Activated naive CD8-positive, alpha-beta T cell treated with anti-CD3 and anti-CD28 coated beads, Interleukin-2, amount 50 U/mL, for 24 hours (primary cell): ENCODE measurements at regions not wholly inside any gene's neighbourhood (a gene's known extent, or its start where the extent isn't known, plus 50 kb on each side); places are given as distances from the start of the nearest gene placed in this dataset.

Experiments used
- ATAC-seq: fragments of 150-1000 bp; cut with Tn5 transposase; one replicate; pipeline ENCODE4 v1.10.0; 2021
- DNase-seq: peaks from one replicate; pipeline ENCODE4 v3.0.0; 2021
- H3K27ac Mint-ChIP-seq: one replicate; pipeline ENCODE4 v1.8.0; 2021; ENCODE audit warnings: mild to moderate bottlenecking, mixed read lengths
- H3K27me3 Mint-ChIP-seq: one replicate; pipeline ENCODE4 v1.8.0; 2021; ENCODE audit warnings: mixed read lengths
- H3K36me3 Mint-ChIP-seq: one replicate; pipeline ENCODE4 v1.8.0; 2021; ENCODE audit warnings: low read depth, mixed read lengths
- H3K4me1 Mint-ChIP-seq: one replicate; pipeline ENCODE4 v1.8.0; 2021; ENCODE audit warnings: mixed read lengths
- H3K4me3 Mint-ChIP-seq: one replicate; pipeline ENCODE4 v1.8.0; 2021; ENCODE audit warnings: mild to moderate bottlenecking, moderate library complexity, mixed read lengths
- H3K9me3 Mint-ChIP-seq: one replicate; pipeline ENCODE4 v1.8.0; 2021; ENCODE audit warnings: mixed read lengths

- no peaks in the 10 kb centered on the region for H3K4me1 Mint-ChIP-seq
- H3K27me3 Mint-ChIP-seq, result no peaks in the 10 kb centered on the region
- no peaks in the 10 kb centered on the region for H3K36me3 Mint-ChIP-seq
- no peak overlapping the region for H3K4me3 Mint-ChIP-seq
- H3K9me3 Mint-ChIP-seq, result peaks cover 10% of the 10 kb centered on the region
- ATAC-seq (no peak), DNase-seq (no peak)
- H3K27ac Mint-ChIP-seq, result no peak overlapping the region
Measured at GRCh38 chr16:35239561-35239960, 1780.1 kb downstream of the TP53TG3F start.

- ATAC-seq (no peak), DNase-seq (no peak)
- H3K4me1 Mint-ChIP-seq, result no peaks in the 10 kb centered on the region
- no peaks in the 10 kb centered on the region for H3K36me3 Mint-ChIP-seq
- no peak overlapping the region for H3K4me3 Mint-ChIP-seq
- H3K27ac Mint-ChIP-seq, result no peak overlapping the region
- no peaks in the 10 kb centered on the region for H3K27me3 Mint-ChIP-seq
- H3K9me3 Mint-ChIP-seq, result peaks cover 12% of the 10 kb centered on the region
Measured at GRCh38 chr16:35249051-35249450, 1789.6 kb downstream of the TP53TG3F start.

GRCh38 chr16:35252356-35252936, 1793.0 kb downstream of the TP53TG3F start:
- Mint-ChIP-seq H3K4me3 (no peak overlapping the region), H3K27ac (no peak overlapping the region), H3K9me3 (peaks cover 17% of the 10 kb centered on the region), H3K27me3 (no peaks in the 10 kb centered on the region), H3K4me1 (no peaks in the 10 kb centered on the region), H3K36me3 (no peaks in the 10 kb centered on the region)
- no peak for DNase-seq
- no peak for ATAC-seq

- Mint-ChIP-seq H3K27ac (no peak overlapping the region), H3K36me3 (no peaks in the 10 kb centered on the region), H3K9me3 (peaks cover 34% of the 10 kb centered on the region), H3K27me3 (no peaks in the 10 kb centered on the region), H3K4me3 (no peak overlapping the region), H3K4me1 (no peaks in the 10 kb centered on the region)
- no peak for DNase-seq
- ATAC-seq, result no peak
Measured at GRCh38 chr16:35255186-35255803, 1795.9 kb downstream of the TP53TG3F start.

- ATAC-seq (no peak), DNase-seq (no peak)
- H3K27ac Mint-ChIP-seq, result no peak overlapping the region
- H3K27me3 Mint-ChIP-seq, result no peaks in the 10 kb centered on the region
- no peak overlapping the region for H3K4me3 Mint-ChIP-seq
- H3K9me3 Mint-ChIP-seq, result peaks cover 37% of the 10 kb centered on the region
- H3K4me1 Mint-ChIP-seq, result no peaks in the 10 kb centered on the region
- no peaks in the 10 kb centered on the region for H3K36me3 Mint-ChIP-seq
Measured at GRCh38 chr16:35255816-35256215, 1796.4 kb downstream of the TP53TG3F start.

GRCh38 chr16:35258381-35258780, 1799.0 kb downstream of the TP53TG3F start:
- no peaks in the 10 kb centered on the region for H3K27me3 Mint-ChIP-seq
- DNase-seq (no peak), ATAC-seq (no peak)

GRCh38 chr16:35295856-35296255, 1836.4 kb downstream of the TP53TG3F start:
- no peaks in the 10 kb centered on the region for H3K4me1 Mint-ChIP-seq
- H3K4me3 Mint-ChIP-seq, result no peak overlapping the region
- ATAC-seq (no peak), DNase-seq (no peak)
- no peak overlapping the region for H3K27ac Mint-ChIP-seq
- peaks cover 7% of the 10 kb centered on the region for H3K9me3 Mint-ChIP-seq
- H3K36me3 Mint-ChIP-seq, result peaks cover 1% of the 10 kb centered on the region
- no peaks in the 10 kb centered on the region for H3K27me3 Mint-ChIP-seq

More at GRCh38 chr16:35258381-35258780, 1799.0 kb downstream of the TP53TG3F start:
- peaks cover 39% of the 10 kb centered on the region for H3K9me3 Mint-ChIP-seq
- H3K4me3 Mint-ChIP-seq, result no peak overlapping the region
- no peaks in the 10 kb centered on the region for H3K4me1 Mint-ChIP-seq
- H3K27ac Mint-ChIP-seq, result no peak overlapping the region
- H3K36me3 Mint-ChIP-seq, result no peaks in the 10 kb centered on the region

- peaks cover 6% of the 10 kb centered on the region for H3K9me3 Mint-ChIP-seq
- no peak for DNase-seq
- H3K4me1 Mint-ChIP-seq, result no peaks in the 10 kb centered on the region
- no peak overlapping the region for H3K27ac Mint-ChIP-seq
- no peak overlapping the region for H3K4me3 Mint-ChIP-seq
- H3K27me3 Mint-ChIP-seq, result no peaks in the 10 kb centered on the region
- no peak for ATAC-seq
- no peaks in the 10 kb centered on the region for H3K36me3 Mint-ChIP-seq
Measured at GRCh38 chr16:35296962-35297653, 1837.7 kb downstream of the TP53TG3F start.

GRCh38 chr16:35298460-35299243, 1839.2 kb downstream of the TP53TG3F start:
- H3K4me1 Mint-ChIP-seq, result no peaks in the 10 kb centered on the region
- no peak overlapping the region for H3K27ac Mint-ChIP-seq
- peaks cover 4% of the 10 kb centered on the region for H3K9me3 Mint-ChIP-seq
- H3K36me3 Mint-ChIP-seq, result no peaks in the 10 kb centered on the region
- DNase-seq (no peak), ATAC-seq (no peak)
- no peak overlapping the region for H3K4me3 Mint-ChIP-seq
- no peaks in the 10 kb centered on the region for H3K27me3 Mint-ChIP-seq

- no peaks in the 10 kb centered on the region for H3K36me3 Mint-ChIP-seq
- no peaks in the 10 kb centered on the region for H3K4me1 Mint-ChIP-seq
- ATAC-seq, result no peak
- H3K4me3 Mint-ChIP-seq, result no peak overlapping the region
- H3K27me3 Mint-ChIP-seq, result no peaks in the 10 kb centered on the region
- no peak overlapping the region for H3K27ac Mint-ChIP-seq
- no peak for DNase-seq
- peaks cover 7% of the 10 kb centered on the region for H3K9me3 Mint-ChIP-seq
Measured at GRCh38 chr16:35302859-35303258, 1843.4 kb downstream of the TP53TG3F start.

GRCh38 chr16:35305476-35305875, 1846.1 kb downstream of the TP53TG3F start:
- DNase-seq (no peak), ATAC-seq (no peak)
- Mint-ChIP-seq H3K36me3 (no peaks in the 10 kb centered on the region), H3K4me3 (no peak overlapping the region), H3K9me3 (peaks cover 7% of the 10 kb centered on the region), H3K27ac (no peak overlapping the region), H3K4me1 (no peaks in the 10 kb centered on the region), H3K27me3 (no peaks in the 10 kb centered on the region)

- Mint-ChIP-seq H3K4me3 (no peak overlapping the region), H3K4me1 (no peaks in the 10 kb centered on the region), H3K27ac (no peak overlapping the region), H3K9me3 (peaks cover 7% of the 10 kb centered on the region), H3K36me3 (no peaks in the 10 kb centered on the region), H3K27me3 (no peaks in the 10 kb centered on the region)
- no peak for DNase-seq
- ATAC-seq, result no peak
Measured at GRCh38 chr16:35306915-35307314, 1847.5 kb downstream of the TP53TG3F start.

GRCh38 chr16:35308674-35309073, 1849.3 kb downstream of the TP53TG3F start:
- no peaks in the 10 kb centered on the region for H3K36me3 Mint-ChIP-seq
- ATAC-seq, result no peak
- H3K27ac Mint-ChIP-seq, result no peak overlapping the region
- H3K4me3 Mint-ChIP-seq, result no peak overlapping the region
- no peaks in the 10 kb centered on the region for H3K27me3 Mint-ChIP-seq
- H3K9me3 Mint-ChIP-seq, result peaks cover 14% of the 10 kb centered on the region
- no peaks in the 10 kb centered on the region for H3K4me1 Mint-ChIP-seq
- no peak for DNase-seq

- Mint-ChIP-seq H3K9me3 (peaks cover 17% of the 10 kb centered on the region), H3K4me1 (no peaks in the 10 kb centered on the region), H3K27me3 (no peaks in the 10 kb centered on the region), H3K27ac (no peak overlapping the region), H3K36me3 (no peaks in the 10 kb centered on the region), H3K4me3 (no peak overlapping the region)
- no peak for ATAC-seq
- no peak for DNase-seq
Measured at GRCh38 chr16:35310999-35311398, 1851.6 kb downstream of the TP53TG3F start.

GRCh38 chr16:35311475-35311874, 1852.1 kb downstream of the TP53TG3F start:
- Mint-ChIP-seq H3K27ac (no peak overlapping the region), H3K9me3 (peaks cover 17% of the 10 kb centered on the region), H3K27me3 (no peaks in the 10 kb centered on the region), H3K4me1 (no peaks in the 10 kb centered on the region), H3K4me3 (no peak overlapping the region), H3K36me3 (no peaks in the 10 kb centered on the region)
- ATAC-seq, result no peak
- no peak for DNase-seq
